HG02642 (cell line): ENCODE measurements at regions not wholly inside any gene's neighbourhood (a gene's known extent, or its start where the extent isn't known, plus 50 kb on each side); places are given as distances from the start of the nearest gene placed in this dataset.

ENCODE experiments used
- ATAC-seq: cut with Tn5 transposase; IDR thresholded peaks from one replicate; pipeline ENCODE4 v1.9.1; 2021; ENCODE audit warnings: mild to moderate bottlenecking; ENCODE audit not compliant: unreplicated experiment, poor library complexity

DNA sequence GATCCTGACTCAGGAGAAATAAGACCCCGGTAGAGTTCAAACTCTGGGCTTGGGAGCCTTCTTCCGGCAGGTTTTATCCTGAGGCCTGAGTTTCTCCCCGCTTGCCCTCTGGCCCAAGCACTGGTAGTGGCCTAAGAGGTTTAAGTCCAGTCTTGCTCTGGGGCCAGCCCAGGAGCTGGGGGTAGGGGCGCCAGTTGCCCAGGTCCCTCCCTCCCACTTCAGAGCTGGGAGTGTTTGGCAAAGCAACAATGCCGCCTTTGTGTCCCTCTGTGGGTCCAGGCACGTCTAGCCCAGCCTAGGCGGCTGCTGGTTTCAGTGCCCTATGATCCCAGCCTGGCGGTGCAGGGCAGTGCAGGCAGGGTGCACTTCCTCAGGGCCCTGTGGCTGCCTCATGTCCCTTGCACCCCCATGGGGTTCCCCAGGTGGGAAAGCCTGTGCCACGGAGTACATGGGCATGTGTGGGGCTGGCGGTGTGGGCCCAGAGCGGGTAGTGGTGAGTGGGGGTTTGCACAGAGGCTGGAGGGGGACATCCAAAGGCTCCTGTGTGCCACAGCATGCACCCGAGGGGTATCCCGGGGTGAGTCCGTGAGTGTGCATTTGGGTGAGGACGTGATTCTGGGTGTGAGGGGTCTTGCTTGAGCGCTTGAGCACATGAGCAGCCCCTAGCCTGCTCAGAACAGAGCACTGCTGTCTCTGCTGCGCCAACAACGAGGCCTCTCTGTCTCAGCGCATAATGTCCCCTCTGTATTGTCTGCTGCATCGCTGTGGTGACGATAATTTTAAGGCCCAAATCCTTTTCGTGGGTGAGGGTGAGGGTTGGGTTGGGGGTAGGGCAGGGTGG is 61.7 kb upstream of the PSD2 start:
- no peak for ATAC-seq

DNA sequence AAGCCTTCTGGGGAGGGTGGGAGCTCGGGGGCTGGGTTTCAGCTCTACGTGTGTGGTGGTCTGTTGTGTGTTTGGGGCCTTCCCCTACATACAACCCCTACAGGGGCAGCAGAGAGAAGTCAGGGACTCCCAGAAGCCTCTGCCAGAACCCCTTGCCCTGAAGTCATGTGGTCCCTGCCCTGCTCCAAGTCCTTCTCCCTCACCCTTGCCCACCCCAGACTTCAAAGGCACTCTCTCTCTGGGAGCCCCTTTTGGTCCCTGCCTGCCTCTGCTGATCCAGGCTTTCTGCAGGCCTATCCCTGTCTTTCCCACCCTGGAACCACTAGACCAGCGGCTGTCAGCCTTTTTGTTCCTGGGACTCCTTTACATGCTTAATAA is 61.1 kb upstream of the PSD2 start:
- no peak for ATAC-seq

DNA sequence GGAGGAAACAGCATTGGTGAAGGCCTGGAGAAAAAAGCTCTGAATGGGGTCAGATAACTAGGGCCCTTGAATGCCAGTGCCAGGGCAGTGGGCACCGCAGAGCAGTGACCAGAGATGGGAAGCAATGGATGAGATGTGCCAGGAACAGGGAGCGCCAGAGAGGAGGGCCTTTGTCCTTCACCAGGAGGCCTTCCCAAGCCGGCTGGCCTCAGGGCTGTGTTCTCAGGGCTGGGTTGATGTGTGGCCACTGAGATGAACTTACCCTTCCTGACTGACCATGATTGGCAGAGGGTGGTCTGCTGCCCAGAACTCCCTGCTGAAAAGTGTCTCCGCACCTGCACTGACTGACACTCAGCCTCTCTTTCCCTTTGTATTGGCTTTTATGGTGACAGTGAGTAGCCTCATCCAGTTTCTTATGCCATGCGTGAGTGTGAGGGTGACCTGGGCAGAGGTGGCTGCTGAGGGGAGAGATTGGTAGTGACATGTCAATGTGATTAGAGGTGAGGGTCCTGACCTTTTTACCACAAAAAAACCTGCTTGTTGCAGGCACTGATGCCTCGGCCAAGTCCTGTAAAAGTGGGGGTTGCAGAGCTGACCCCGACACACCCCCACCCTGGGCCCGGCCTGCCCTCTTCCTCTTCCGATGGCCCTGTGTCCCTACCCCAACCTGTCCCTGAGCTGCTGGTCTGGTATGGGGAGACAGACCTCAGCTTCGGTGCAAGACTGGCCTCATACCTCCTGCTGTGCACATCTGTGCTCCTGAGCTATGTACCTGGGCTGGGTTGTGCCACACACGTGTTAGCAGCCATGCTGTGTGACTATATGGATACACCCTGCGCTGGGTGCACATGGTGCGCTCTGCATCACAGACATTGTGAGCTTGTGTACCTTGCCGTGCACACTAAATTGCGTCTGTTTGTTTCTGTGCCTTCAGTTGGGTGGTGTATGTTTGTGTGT is 57.1 kb upstream of the PSD2 start:
- no peak for ATAC-seq

DNA sequence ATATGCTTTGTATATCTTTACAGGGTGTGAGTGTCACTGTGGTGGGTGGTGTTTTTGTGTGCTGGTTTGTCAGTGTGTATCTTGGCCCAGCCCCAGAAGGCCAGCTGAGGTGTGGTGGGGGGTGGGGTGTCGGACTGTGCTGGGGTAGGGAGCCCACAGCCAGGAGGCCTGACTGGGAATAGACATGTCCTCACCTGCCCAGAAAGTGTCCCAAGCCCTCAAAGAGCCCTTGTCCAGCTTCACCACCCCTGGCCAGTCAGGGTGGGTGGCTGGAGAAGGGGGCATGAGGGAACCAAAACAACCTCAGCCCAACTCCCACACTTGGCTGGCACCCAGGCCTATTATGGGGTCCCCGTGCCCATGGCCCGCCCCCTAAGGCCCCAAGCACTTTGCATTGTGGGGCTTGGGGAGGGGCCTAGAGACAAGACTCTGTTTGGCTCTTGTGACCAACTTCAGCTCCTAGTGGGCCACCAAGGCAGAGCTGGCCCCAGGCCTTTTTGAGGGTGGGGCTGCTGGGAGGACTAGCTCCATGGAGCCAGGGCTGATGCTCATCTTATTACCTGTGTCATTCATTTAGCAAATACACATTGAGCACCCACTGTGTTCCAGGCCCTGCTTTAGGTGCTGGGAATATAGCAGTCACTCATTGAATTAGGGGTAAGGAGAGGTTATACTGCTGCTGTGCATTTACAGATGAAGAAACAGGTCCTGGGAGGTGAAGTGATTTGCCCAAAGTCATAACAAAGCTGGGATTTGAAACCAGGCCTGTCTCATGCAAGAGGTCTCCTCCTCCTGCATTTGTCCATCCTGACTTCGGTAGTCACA is 56.2 kb upstream of the PSD2 start:
- no peak for ATAC-seq

DNA sequence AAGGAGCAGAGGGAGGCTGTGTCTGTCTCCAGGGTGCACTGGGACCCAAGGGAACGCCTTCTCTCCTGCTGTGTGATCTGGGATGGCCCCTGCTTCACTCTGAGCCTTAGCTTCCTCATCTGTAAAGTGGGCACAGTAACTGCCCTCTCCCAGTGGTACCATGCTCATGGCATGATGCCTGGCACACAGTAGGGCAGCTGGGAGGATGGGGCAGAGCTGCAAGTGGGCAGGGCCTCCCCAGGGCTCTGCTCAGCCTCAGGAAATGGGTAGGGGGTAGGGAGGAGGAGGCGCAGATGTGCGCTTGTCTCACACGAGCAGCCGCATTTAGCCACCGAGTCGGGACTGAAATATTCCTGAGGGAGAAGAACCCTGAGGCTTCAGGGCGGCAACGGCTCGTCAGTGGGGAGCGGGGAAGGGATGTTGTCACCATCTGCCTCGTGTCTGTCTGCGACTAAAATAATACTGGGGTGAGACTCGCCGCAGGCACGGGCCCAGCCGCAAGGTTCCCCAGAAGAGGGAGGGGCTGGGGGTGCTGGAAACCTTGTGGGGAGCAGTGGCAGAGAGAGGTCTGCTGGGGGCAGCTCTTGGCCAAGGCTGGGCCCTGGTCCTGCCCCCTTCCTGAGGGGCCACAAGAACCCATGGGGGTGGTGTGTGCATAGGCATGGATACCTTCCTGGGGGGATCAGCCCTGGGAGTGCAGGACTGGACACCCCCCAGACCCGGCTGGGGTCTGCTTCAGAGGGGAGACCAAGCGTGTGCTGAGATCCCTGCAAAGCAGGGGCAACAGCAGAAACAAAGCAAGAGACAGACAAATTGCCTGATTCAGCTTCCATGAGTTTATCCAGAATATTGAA is 55.2 kb upstream of the PSD2 start:
- ATAC-seq = no peak

DNA sequence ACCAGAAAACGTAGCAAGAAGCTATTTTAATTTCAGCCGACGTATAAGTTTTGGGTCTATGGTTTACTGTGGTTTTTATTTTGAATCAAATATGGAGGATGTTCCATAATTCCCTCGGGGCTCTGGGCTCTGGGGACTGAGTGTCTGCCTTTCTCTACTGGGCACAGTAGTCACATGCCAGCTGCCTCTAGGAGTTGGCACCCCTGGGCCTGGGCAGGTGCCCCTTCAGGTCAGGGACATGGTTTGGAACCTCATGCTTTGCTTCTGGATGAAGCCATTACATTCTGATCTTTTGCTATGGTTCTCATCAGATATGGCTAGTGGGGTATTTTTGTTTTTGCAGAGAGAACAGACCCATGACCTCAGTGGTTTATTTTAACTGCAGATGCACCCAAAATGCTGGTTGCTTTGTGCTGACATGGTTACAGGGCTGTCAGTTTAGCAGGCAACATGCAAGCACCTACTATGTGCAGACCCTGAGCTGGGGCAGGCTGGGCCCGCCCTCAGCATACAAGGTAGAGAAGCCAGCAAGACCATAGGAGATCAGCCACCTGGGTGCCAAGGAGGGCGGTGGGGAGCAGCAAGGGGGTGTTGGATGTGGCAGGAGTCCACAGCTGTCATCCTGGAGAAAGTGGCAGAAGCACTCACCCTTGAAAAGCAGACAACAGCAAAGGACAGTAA is 54.5 kb upstream of the PSD2 start:
- ATAC-seq = no peak

DNA sequence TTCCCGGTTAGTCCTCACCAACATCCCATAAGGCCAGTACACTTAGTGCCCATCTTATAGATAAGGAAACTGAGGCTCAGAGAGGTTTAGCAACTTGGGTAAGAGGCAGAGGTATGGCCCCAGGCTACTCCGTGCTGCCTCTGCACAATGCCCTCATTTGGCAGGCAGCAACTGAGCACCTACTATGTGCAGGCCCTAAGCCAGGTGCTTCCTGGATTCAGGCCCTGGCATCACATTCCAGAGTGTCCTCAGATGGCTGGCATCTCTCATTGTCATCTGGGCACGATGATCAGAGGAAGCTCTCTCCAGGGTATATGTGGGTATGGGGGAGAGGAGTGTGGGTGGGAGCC is 53.8 kb upstream of the PSD2 start:
- no peak for ATAC-seq

DNA sequence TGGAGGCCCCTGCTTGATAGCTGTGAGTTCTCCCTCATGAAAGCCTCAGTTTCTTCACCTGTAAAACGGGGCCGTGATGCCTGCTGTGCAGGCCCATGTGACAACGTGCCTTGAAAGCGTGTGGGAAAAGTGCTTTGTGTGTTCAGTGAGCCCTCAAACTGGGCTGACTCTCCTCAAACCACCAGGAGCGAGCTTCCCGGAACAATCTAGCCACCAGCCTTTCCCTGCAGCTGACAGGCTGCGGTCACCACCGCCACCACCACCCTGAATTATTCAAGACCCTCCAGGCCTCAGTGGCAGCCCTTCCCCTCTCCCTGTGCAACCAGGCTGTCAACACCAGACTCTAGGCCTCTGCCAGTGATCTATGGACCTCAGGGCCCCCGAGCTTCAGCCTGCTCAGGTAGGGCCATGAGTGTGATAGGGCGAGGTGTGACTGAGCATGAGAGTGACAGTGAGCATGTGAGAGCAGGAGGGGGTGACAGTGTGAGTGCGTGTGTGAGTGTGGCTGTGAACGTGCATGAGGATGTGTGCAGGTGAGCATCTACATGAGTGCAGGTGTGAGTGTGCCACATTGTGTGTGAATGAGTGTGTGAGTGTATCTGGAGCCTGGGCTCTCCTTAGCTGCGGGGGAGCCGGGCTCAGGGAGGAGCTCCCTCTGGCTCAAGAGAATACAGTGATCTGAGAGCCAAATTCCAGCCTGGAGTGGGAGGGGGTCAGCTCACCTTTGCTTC is 53.3 kb upstream of the PSD2 start:
- no peak for ATAC-seq

DNA sequence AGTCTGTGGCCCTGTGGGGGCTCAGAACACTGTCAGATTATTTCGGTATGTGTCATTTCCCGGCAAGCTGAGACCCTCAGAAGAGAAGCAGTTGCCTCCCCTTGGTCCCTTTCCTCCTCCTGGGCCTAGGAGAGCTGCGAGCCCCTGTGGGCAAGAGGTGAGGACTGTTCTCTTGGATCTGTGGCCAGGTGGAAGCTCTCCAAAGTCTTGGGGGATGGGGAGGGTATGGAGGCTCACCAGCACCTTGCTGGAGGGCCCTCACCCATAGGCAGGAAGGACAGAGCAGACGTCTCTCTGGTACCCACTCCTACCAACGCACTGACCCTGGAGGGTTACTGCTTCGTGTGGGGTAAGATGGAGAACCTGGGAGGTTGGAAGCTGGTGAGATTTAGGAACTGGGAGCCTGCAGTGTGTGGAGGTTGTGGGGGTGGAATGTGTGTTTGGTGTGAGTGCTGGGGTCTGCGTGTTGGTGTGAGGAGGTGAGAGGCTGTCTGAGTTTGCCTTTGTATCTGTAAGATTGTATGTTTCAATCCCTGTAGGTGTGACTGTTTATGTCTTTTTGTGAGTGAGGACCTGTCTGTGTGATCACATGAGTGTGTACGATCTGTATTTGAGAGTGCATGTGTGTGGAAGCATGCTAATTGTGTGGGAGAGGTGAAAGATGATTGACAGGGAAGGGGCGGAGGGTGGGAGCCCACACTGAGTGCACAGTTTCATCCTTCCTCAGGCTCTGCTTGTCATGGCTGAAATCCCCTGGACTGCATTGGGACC is 52.4 kb upstream of the PSD2 start:
- no peak for ATAC-seq

DNA sequence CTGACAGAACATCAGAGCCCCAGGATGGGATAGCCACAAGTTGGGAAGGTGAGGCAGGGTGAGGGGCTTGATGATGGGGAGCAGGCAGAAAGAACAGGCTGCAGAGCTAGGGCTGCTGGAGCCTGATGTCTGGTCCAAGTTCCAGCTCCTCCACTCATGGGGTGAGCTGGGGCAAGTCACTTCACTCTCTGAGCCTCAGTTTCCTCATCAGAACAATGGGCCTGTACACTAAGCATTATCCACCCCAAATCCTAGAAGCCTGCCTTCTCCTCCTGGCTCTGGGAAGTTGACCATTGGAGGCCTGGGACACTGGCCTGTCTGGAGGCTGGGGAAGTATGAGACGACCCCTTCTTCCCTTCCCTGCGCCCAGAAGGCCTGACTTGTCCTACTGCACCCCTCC is 51.8 kb upstream of the PSD2 start:
- no peak for ATAC-seq

DNA sequence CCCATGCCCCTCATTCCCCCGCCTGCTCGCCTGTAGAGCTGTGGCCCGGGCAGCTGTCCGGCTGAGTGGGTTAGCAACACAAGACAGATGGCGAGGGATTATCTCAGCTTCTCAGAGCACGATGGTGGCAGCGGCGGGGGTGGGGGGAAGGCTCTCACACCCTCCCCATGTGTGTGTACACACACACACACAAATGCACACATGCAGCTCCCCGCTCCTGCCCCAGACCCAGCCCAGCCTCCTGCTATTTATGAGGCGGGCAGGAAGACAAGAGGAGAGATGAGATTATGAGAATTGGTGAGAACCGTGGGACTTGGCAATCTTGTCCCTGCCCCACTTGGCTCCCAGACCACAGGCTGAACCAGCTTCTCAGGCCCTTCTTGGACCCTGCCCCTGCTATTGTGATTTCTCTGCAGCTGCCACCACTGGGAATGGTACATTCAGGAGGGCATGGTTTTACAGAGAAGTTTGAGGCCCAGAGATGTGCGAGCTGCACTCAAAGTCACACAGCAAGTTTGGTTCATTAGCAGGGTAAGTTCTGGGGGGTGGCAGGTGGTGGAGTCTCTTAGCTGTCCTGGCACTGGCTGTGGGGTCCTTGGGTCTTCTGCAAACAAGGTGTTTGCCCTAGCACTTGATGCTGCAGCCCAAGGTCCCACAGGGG is 51.0 kb upstream of the PSD2 start:
- ATAC-seq = no peak

DNA sequence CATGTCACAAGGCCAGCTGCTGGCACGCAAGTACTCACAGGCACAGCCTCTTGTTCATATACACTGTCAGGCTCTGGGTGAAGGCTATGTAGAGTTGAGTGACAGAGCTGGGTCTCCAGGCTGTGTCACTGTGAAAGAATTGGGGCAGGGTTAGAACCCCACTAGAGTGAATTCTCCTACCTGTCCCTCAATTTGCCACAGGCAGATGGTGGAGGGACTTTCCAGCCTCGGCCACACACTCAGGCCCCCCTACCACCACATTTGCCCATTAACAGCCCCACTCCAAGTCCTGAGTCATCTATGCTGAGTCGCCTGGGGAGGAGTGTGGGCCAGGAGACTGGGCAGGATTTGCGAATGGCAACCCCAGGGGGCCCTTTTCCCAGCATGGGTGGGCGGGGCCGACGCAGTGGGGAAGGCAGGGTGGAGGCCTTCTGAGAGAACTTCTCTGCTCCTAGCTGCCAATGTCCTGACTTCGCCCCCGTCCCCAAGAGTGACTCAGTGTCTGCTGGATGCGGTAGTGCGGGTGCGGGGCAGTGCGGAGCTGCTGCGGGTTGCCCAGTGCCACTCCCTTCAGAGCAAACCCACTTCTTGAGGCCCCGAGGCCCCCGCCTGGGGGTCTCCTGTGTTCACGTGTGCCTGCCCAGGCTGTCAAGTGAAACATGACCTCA is 50.3 kb upstream of the PSD2 start:
- no peak for ATAC-seq

DNA sequence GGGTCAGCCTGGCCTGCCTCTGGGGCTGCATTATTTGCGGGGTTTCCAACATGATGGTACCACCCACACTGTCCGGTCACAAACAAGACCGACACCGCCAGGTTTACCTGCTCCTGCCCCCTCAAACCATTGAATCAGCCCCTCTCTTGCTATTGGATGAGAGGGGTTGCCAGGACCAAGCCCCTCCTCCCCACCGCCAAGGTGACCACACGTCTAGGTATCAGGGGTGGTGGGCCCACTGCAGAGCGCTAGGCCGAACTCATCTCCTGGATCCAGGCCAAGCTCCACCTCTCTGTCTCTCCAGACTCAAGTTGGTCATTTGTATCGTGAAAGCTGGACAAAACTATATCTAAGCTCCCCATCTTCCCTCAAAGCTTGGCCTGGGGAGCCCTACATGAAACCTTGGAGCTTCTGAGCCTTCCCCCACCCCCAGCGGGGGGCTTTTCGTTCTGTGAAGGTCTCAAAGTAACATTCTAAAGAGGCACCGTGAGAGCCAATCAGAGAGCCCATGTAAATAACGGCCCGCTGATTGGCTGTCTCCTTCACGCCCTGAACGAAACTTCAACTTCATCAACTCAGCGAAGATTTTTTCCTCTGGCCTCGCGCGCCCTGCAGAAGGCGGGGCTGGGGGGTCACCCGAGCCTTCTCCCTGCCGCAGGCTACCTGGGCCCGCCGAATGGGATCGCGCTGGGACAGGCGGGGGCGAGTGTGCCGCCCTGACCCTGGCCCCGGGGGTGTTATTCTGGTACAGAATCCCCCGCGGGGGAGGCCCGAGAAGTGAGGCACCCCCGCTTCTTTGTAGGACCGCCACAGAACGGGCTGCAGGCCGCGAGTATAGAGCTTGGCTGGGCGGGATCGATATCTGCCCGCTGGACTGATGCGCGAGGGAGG is 49.6 kb upstream of the PSD2 start:
- peak; percentile 32 for ATAC-seq
